ENCODE measurements at regions not wholly inside any gene's neighbourhood (a gene's known extent, or its start where the extent isn't known, plus 50 kb on each side); places are given as distances from the start of the nearest gene placed in this dataset.

DNA sequence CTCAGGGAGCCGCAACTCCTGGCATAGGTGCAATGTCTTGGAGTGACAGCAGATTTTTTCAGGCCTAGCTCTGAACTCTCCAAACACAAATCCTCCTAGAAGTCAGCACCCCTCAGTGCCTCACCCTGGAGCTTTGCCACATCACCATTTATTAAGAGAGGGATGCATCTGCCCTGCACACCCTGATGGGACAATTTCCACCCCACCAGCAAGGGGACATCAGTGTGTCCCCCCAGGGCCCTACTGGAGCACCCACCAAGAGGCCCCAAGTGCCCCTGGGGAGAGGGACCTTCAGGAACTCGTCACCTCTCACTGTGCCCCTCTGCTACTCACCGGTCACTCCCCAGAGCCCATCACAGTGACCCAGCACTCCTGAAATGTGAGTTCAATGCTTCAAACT lies 144.7 kb downstream of the NDUFA10 start:
- no peaks in the 10 kb centered on the region for H3F3A ChIP-seq (replicated peaks; ENCODE audit: low read depth)
- H3K36me3 ChIP-seq (ENCODE audit: insufficient read depth) = no peaks in the 10 kb centered on the region
- Mint-ChIP-seq H3K27ac (no peak overlapping the region), H3K4me1 (peaks cover 21% of the 10 kb centered on the region), H3K27me3 (ENCODE audit: insufficient read depth, low read depth, poor library complexity) (peaks cover 5% of the 10 kb centered on the region), H3K4me3 (no peak overlapping the region), H3K36me3 (ENCODE audit: low read depth) (peaks cover 6% of the 10 kb centered on the region; the same call in 2 of the 3 replicates), H3K9me3 (peaks cover 23% of the 10 kb centered on the region)
- TF ChIP-seq CREB1 (CRISPR knock-in tag; IDR thresholded peaks at IDR 0.05; ENCODE audit: low read depth) = no peak
- TF ChIP-seq, protein P1, sequence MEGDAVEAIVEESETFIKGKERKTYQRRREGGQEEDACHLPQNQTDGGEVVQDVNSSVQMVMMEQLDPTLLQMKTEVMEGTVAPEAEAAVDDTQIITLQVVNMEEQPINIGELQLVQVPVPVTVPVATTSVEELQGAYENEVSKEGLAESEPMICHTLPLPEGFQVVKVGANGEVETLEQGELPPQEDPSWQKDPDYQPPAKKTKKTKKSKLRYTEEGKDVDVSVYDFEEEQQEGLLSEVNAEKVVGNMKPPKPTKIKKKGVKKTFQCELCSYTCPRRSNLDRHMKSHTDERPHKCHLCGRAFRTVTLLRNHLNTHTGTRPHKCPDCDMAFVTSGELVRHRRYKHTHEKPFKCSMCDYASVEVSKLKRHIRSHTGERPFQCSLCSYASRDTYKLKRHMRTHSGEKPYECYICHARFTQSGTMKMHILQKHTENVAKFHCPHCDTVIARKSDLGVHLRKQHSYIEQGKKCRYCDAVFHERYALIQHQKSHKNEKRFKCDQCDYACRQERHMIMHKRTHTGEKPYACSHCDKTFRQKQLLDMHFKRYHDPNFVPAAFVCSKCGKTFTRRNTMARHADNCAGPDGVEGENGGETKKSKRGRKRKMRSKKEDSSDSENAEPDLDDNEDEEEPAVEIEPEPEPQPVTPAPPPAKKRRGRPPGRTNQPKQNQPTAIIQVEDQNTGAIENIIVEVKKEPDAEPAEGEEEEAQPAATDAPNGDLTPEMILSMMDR (conservative IDR thresholded peaks at IDR 0.05; ENCODE audit: low read depth in 2 of 2) = no peak
- no peak for TF ChIP-seq EZH2 (IDR thresholded peaks at IDR 0.05; ENCODE audit: low read depth, unreplicated experiment)
- no peak for TF ChIP-seq ZNF331 (CRISPR knock-in tag; IDR thresholded peaks at IDR 0.05; ENCODE audit: low read depth)
- TF ChIP-seq ZNF114 (CRISPR knock-in tag; IDR thresholded peaks at IDR 0.05) = no peak
- TF ChIP-seq NANOG (IDR thresholded peaks at IDR 0.05; ENCODE audit: borderline replicate concordance) = no peak
- no peak for TF ChIP-seq REST (IDR thresholded peaks at IDR 0.05; ENCODE audit: unreplicated experiment)
- TF ChIP-seq, protein P2, sequence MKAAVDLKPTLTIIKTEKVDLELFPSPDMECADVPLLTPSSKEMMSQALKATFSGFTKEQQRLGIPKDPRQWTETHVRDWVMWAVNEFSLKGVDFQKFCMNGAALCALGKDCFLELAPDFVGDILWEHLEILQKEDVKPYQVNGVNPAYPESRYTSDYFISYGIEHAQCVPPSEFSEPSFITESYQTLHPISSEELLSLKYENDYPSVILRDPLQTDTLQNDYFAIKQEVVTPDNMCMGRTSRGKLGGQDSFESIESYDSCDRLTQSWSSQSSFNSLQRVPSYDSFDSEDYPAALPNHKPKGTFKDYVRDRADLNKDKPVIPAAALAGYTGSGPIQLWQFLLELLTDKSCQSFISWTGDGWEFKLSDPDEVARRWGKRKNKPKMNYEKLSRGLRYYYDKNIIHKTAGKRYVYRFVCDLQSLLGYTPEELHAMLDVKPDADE (IDR thresholded peaks at IDR 0.05) = no peak
- TF ChIP-seq ZNF462 (CRISPR knock-in tag; IDR thresholded peaks at IDR 0.05) = no peak
- TF ChIP-seq JUNB (IDR thresholded peaks at IDR 0.05; ENCODE audit: unreplicated experiment) = no peak
- TF ChIP-seq EZH2phosphoT487 (IDR thresholded peaks at IDR 0.05; ENCODE audit: unreplicated experiment) = no peak
- TF ChIP-seq POLR2AphosphoS5 (IDR thresholded peaks at IDR 0.05; ENCODE audit: low read depth) = no peak
- no peak for TF ChIP-seq STAT1 (IDR thresholded peaks at IDR 0.05; ENCODE audit: unreplicated experiment)
- H3K9me2 ChIP-seq (ENCODE audit: insufficient read depth) = no peaks in the 10 kb centered on the region
- no peaks in the 10 kb centered on the region for H3K79me2 ChIP-seq (replicated peaks; ENCODE audit: insufficient read depth)
- H3K4me2 ChIP-seq = no peak overlapping the region
- H3K27me3 ChIP-seq (ENCODE audit: insufficient read depth) = no peaks in the 10 kb centered on the region
- DNase-seq (ENCODE audit: low spot score) = no peak
- no peak overlapping the region for H3K4me3 ChIP-seq
- no peaks in the 10 kb centered on the region for H3K4me1 ChIP-seq (ENCODE audit: insufficient read depth)
- ATAC-seq = no peak
- no peak overlapping the region for H3K27ac ChIP-seq (ENCODE audit: low read depth)
- H2AFZ ChIP-seq = no peak overlapping the region
- H4K20me1 ChIP-seq (replicated peaks; ENCODE audit: insufficient read depth) = no peaks in the 10 kb centered on the region
